ENCODE measurements at regions not wholly inside any gene's neighbourhood (a gene's known extent, or its start where the extent isn't known, plus 50 kb on each side); places are given as distances from the start of the nearest gene placed in this dataset.

DNA sequence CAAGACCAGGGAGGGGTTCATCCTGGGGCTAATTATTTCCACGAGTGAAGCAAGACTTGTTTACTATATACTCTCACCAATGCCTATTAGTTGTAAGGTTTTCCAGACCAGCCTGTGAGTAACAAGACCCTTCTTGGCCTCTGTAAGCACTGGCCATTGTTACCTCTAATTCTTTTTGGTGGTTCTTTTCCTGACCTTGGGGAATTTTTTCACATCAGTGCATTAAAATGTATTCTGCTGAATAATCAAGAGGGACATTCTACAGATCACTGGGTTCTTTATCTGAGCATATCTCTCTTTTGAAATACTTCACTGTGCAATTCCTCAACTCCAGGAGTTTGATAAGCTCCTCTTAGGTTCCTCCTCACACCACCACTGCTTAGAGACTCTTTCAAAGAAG, 909.9 kb upstream of the ACVR2A start:
- TF ChIP-seq ZNF70 (CRISPR knock-in tag; IDR thresholded peaks at IDR 0.05) (no peak), SNAI2 (CRISPR knock-in tag; IDR thresholded peaks at IDR 0.05) (no peak)
- TF ChIP-seq, protein P1, sequence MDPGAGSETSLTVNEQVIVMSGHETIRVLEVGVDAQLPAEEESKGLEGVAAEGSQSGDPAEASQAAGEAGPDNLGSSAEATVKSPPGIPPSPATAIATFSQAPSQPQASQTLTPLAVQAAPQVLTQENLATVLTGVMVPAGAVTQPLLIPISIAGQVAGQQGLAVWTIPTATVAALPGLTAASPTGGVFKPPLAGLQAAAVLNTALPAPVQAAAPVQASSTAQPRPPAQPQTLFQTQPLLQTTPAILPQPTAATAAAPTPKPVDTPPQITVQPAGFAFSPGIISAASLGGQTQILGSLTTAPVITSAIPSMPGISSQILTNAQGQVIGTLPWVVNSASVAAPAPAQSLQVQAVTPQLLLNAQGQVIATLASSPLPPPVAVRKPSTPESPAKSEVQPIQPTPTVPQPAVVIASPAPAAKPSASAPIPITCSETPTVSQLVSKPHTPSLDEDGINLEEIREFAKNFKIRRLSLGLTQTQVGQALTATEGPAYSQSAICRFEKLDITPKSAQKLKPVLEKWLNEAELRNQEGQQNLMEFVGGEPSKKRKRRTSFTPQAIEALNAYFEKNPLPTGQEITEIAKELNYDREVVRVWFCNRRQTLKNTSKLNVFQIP (CRISPR knock-in tag; IDR thresholded peaks at IDR 0.05; ENCODE audit: borderline replicate concordance, low read depth) = no peak
